ENCODE measurements at regions not wholly inside any gene's neighbourhood (a gene's known extent, or its start where the extent isn't known, plus 50 kb on each side); places are given as distances from the start of the nearest gene placed in this dataset.

GRCh38 chr6:122548281-122548680 is 61.9 kb upstream of the PKIB start:
- TF ChIP-seq CTCF (IDR thresholded peaks at IDR 0.05; ENCODE audit: low read depth, low read length, poor library complexity, severe bottlenecking) = no peak
- no peak for TF ChIP-seq EZH2phosphoT487 (IDR thresholded peaks at IDR 0.05; ENCODE audit: borderline replicate concordance, low read length)
